Hepatocyte (in vitro differentiated cells): ENCODE measurements at regions not wholly inside any gene's neighbourhood (a gene's known extent, or its start where the extent isn't known, plus 50 kb on each side); places are given as distances from the start of the nearest gene placed in this dataset.

Experiments used
- EZH2 ChIP-seq: fragments of 200-600 bp; sonication (generic); IDR thresholded peaks from 2 replicates; pipeline ENCODE4 v1.6.1; 2016; ENCODE audit warnings: antibody characterized with exemption, mild to moderate bottlenecking, borderline replicate concordance
- TF ChIP-seq, protein P1 (sequence below): fragments of 200-600 bp; sonication (generic); IDR thresholded peaks from 2 replicates; pipeline ENCODE4 v1.5.1; 2016; ENCODE audit warnings: antibody characterized with exemption, mild to moderate bottlenecking; ENCODE audit not compliant: poor library complexity

DNA sequence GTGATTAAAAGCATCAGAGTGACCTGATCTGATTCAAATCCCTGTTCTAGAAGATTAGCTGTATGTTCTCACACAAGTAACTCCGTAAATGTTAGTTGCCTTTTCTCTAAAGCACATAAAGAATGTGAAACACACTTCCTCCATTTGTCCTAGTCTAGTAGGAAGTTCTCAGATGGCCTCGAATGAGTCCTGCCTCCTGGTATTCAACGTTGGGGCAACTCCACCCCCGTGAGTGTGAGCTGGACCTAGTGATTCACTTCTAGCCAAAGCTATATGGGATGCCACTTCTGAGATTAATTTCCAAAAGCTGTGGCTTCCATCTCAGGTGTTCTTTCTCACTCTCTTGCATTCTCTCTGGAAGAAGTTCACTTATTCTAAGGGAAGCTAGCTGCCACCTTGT, 267.6 kb downstream of the GPATCH2 start:
- TF ChIP-seq, protein P1, sequence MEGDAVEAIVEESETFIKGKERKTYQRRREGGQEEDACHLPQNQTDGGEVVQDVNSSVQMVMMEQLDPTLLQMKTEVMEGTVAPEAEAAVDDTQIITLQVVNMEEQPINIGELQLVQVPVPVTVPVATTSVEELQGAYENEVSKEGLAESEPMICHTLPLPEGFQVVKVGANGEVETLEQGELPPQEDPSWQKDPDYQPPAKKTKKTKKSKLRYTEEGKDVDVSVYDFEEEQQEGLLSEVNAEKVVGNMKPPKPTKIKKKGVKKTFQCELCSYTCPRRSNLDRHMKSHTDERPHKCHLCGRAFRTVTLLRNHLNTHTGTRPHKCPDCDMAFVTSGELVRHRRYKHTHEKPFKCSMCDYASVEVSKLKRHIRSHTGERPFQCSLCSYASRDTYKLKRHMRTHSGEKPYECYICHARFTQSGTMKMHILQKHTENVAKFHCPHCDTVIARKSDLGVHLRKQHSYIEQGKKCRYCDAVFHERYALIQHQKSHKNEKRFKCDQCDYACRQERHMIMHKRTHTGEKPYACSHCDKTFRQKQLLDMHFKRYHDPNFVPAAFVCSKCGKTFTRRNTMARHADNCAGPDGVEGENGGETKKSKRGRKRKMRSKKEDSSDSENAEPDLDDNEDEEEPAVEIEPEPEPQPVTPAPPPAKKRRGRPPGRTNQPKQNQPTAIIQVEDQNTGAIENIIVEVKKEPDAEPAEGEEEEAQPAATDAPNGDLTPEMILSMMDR, result no peak
- TF ChIP-seq EZH2, result no peak
